ENCODE measurements at regions not wholly inside any gene's neighbourhood (a gene's known extent, or its start where the extent isn't known, plus 50 kb on each side); places are given as distances from the start of the nearest gene placed in this dataset.
"Not testable (repeated sequence)": the region's sequence is repeated elsewhere in the genome, so short reads cannot be mapped to it uniquely, and the experiment has no call there.

- H3K4me3 ChIP-seq (ENCODE audit: low read length); H3K36me3 ChIP-seq (ENCODE audit: control insufficient read depth, insufficient read depth, low read length); DNase-seq; H3K4me1 ChIP-seq (ENCODE audit: control insufficient read depth, insufficient read depth, low read length); H3K27me3 ChIP-seq (ENCODE audit: control insufficient read depth, insufficient read depth, low read length); H3K27ac ChIP-seq (ENCODE audit: low read length); H3K9me3 ChIP-seq (ENCODE audit: control insufficient read depth, low read depth, low read length): not testable (repeated sequence)
- WGBS (ENCODE audit: insufficient coverage, low lambda C conversion rate), result 100% methylated on average over 1 of the region's 3 CpGs
Measured at GRCh38 chr1:199032479-199032878, 393.6 kb downstream of the PTPRC start.

GRCh38 chr1:199033661-199034060 is 394.8 kb downstream of the PTPRC start:
- Histone ChIP-seq H3K4me1 (ENCODE audit: control insufficient read depth, insufficient read depth, low read length) (no peaks in the 10 kb centered on the region), H3K27me3 (ENCODE audit: control insufficient read depth, insufficient read depth, low read length) (no peaks in the 10 kb centered on the region), H3K36me3 (ENCODE audit: control insufficient read depth, insufficient read depth, low read length) (no peaks in the 10 kb centered on the region), H3K4me3 (ENCODE audit: low read length) (no peak overlapping the region), H3K9me3 (ENCODE audit: control insufficient read depth, low read depth, low read length) (no peaks in the 10 kb centered on the region), H3K27ac (ENCODE audit: low read length) (no peak overlapping the region)
- no peak for DNase-seq

GRCh38 chr1:199038156-199038555 is 399.3 kb downstream of the PTPRC start:
- Histone ChIP-seq H3K36me3 (ENCODE audit: control insufficient read depth, insufficient read depth, low read length) (no peaks in the 10 kb centered on the region), H3K27ac (ENCODE audit: low read length) (no peak overlapping the region), H3K4me1 (ENCODE audit: control insufficient read depth, insufficient read depth, low read length) (no peaks in the 10 kb centered on the region), H3K9me3 (ENCODE audit: control insufficient read depth, low read depth, low read length) (no peaks in the 10 kb centered on the region), H3K4me3 (ENCODE audit: low read length) (no peak overlapping the region), H3K27me3 (ENCODE audit: control insufficient read depth, insufficient read depth, low read length) (no peaks in the 10 kb centered on the region)
- no peak for DNase-seq
- WGBS (ENCODE audit: insufficient coverage, low lambda C conversion rate), result 100% methylated on average over 1 of the region's 3 CpGs

GRCh38 chr1:199040076-199040905 is 401.5 kb downstream of the PTPRC start:
- no peak overlapping the region for H3K4me3 ChIP-seq (ENCODE audit: low read length)
- no peak for DNase-seq
- no peak overlapping the region for H3K27ac ChIP-seq (ENCODE audit: low read length)
- no peaks in the 10 kb centered on the region for H3K36me3 ChIP-seq (ENCODE audit: control insufficient read depth, insufficient read depth, low read length)
- H3K9me3 ChIP-seq (ENCODE audit: control insufficient read depth, low read depth, low read length), result no peaks in the 10 kb centered on the region
- no CpG with 5 or more reads among the region's 1 CpG for WGBS (ENCODE audit: insufficient coverage, low lambda C conversion rate)
- no peaks in the 10 kb centered on the region for H3K4me1 ChIP-seq (ENCODE audit: control insufficient read depth, insufficient read depth, low read length)
- H3K27me3 ChIP-seq (ENCODE audit: control insufficient read depth, insufficient read depth, low read length), result no peaks in the 10 kb centered on the region

- H3K4me3 ChIP-seq (ENCODE audit: low read length), result no peak overlapping the region
- no peaks in the 10 kb centered on the region for H3K27me3 ChIP-seq (ENCODE audit: control insufficient read depth, insufficient read depth, low read length)
- peak in 1 of 2 donors; percentile 2 for DNase-seq
- H3K27ac ChIP-seq (ENCODE audit: low read length), result no peak overlapping the region
- whole genome bisulfite sequencing (ENCODE audit: insufficient coverage, low lambda C conversion rate), result no CpG with 5 or more reads among the region's 4 CpGs
- H3K36me3 ChIP-seq (ENCODE audit: control insufficient read depth, insufficient read depth, low read length), result no peaks in the 10 kb centered on the region
- H3K9me3 ChIP-seq (ENCODE audit: control insufficient read depth, low read depth, low read length), result no peaks in the 10 kb centered on the region
- H3K4me1 ChIP-seq (ENCODE audit: control insufficient read depth, insufficient read depth, low read length), result no peaks in the 10 kb centered on the region
Measured at GRCh38 chr1:199041173-199041914, 402.5 kb downstream of the PTPRC start.

- H3K4me1 ChIP-seq (ENCODE audit: control insufficient read depth, insufficient read depth, low read length), result no peaks in the 10 kb centered on the region
- whole genome bisulfite sequencing (ENCODE audit: insufficient coverage, low lambda C conversion rate), result 90% methylated on average over 1 of the region's 1 CpG
- no peak overlapping the region for H3K4me3 ChIP-seq (ENCODE audit: low read length)
- no peaks in the 10 kb centered on the region for H3K36me3 ChIP-seq (ENCODE audit: control insufficient read depth, insufficient read depth, low read length)
- DNase-seq, result no peak
- H3K9me3 ChIP-seq (ENCODE audit: control insufficient read depth, low read depth, low read length), result no peaks in the 10 kb centered on the region
- no peaks in the 10 kb centered on the region for H3K27me3 ChIP-seq (ENCODE audit: control insufficient read depth, insufficient read depth, low read length)
- H3K27ac ChIP-seq (ENCODE audit: low read length), result no peak overlapping the region
Measured at GRCh38 chr1:199042193-199042592, 403.4 kb downstream of the PTPRC start.

- 100% methylated on average over 1 of the region's 1 CpG for WGBS (ENCODE audit: insufficient coverage, low lambda C conversion rate)
- H3K4me3 ChIP-seq (ENCODE audit: low read length), result no peak overlapping the region
Measured at GRCh38 chr1:199044191-199044590, 405.4 kb downstream of the PTPRC start.

GRCh38 chr1:199046618-199047017 is 407.8 kb downstream of the PTPRC start:
- no peak for DNase-seq
- no peak overlapping the region for H3K27ac ChIP-seq (ENCODE audit: low read length)
- H3K9me3 ChIP-seq (ENCODE audit: control insufficient read depth, low read depth, low read length), result no peaks in the 10 kb centered on the region
- H3K4me1 ChIP-seq (ENCODE audit: control insufficient read depth, insufficient read depth, low read length), result no peaks in the 10 kb centered on the region
- H3K36me3 ChIP-seq (ENCODE audit: control insufficient read depth, insufficient read depth, low read length), result no peaks in the 10 kb centered on the region
- no peak overlapping the region for H3K4me3 ChIP-seq (ENCODE audit: low read length)
- no CpG with 5 or more reads among the region's 1 CpG for WGBS (ENCODE audit: insufficient coverage, low lambda C conversion rate)
- H3K27me3 ChIP-seq (ENCODE audit: control insufficient read depth, insufficient read depth, low read length), result no peaks in the 10 kb centered on the region

More at GRCh38 chr1:199044191-199044590, 405.4 kb downstream of the PTPRC start:
- H3K27ac ChIP-seq (ENCODE audit: low read length), result no peak overlapping the region
- H3K27me3 ChIP-seq (ENCODE audit: control insufficient read depth, insufficient read depth, low read length), result no peaks in the 10 kb centered on the region
- H3K36me3 ChIP-seq (ENCODE audit: control insufficient read depth, insufficient read depth, low read length), result no peaks in the 10 kb centered on the region
- H3K9me3 ChIP-seq (ENCODE audit: control insufficient read depth, low read depth, low read length), result no peaks in the 10 kb centered on the region
- H3K4me1 ChIP-seq (ENCODE audit: control insufficient read depth, insufficient read depth, low read length), result no peaks in the 10 kb centered on the region
- DNase-seq, result no peak

- DNase-seq, result no peak
- no peaks in the 10 kb centered on the region for H3K9me3 ChIP-seq (ENCODE audit: control insufficient read depth, low read depth, low read length)
- WGBS (ENCODE audit: insufficient coverage, low lambda C conversion rate), result no CpG with 5 or more reads among the region's 1 CpG
Measured at GRCh38 chr1:199054694-199055093, 415.9 kb downstream of the PTPRC start.

GRCh38 chr1:199057322-199057721 is 418.5 kb downstream of the PTPRC start:
- no peaks in the 10 kb centered on the region for H3K9me3 ChIP-seq (ENCODE audit: control insufficient read depth, low read depth, low read length)
- no peaks in the 10 kb centered on the region for H3K4me1 ChIP-seq (ENCODE audit: control insufficient read depth, insufficient read depth, low read length)
- H3K36me3 ChIP-seq (ENCODE audit: control insufficient read depth, insufficient read depth, low read length), result no peaks in the 10 kb centered on the region
- H3K27me3 ChIP-seq (ENCODE audit: control insufficient read depth, insufficient read depth, low read length), result no peaks in the 10 kb centered on the region
- H3K27ac ChIP-seq (ENCODE audit: low read length), result no peak overlapping the region
- no CpG with 5 or more reads among the region's 1 CpG for WGBS (ENCODE audit: insufficient coverage, low lambda C conversion rate)
- DNase-seq, result no peak
- no peak overlapping the region for H3K4me3 ChIP-seq (ENCODE audit: low read length)

More at GRCh38 chr1:199054694-199055093, 415.9 kb downstream of the PTPRC start:
- Histone ChIP-seq H3K36me3 (ENCODE audit: control insufficient read depth, insufficient read depth, low read length) (no peaks in the 10 kb centered on the region), H3K4me3 (ENCODE audit: low read length) (no peak overlapping the region), H3K4me1 (ENCODE audit: control insufficient read depth, insufficient read depth, low read length) (no peaks in the 10 kb centered on the region), H3K27me3 (ENCODE audit: control insufficient read depth, insufficient read depth, low read length) (no peaks in the 10 kb centered on the region), H3K27ac (ENCODE audit: low read length) (no peak overlapping the region)
